COR-L47 (cell line): ENCODE measurements at regions not wholly inside any gene's neighbourhood (a gene's known extent, or its start where the extent isn't known, plus 50 kb on each side); places are given as distances from the start of the nearest gene placed in this dataset.
"Not testable (repeated sequence)": the region's sequence is repeated elsewhere in the genome, so short reads cannot be mapped to it uniquely, and the experiment has no call there.

Experiments
- DNase-seq: peaks from one replicate; lab custom pipeline; 2025; lab: John Stamatoyannopoulos, UW

- not testable (repeated sequence) for DNase-seq
Measured at GRCh38 chr1:113305029-113305428, 85.3 kb upstream of the MAGI3 start.

- DNase-seq: no peak
Measured at GRCh38 chr1:113307771-113308445, 82.4 kb upstream of the MAGI3 start.

DNA sequence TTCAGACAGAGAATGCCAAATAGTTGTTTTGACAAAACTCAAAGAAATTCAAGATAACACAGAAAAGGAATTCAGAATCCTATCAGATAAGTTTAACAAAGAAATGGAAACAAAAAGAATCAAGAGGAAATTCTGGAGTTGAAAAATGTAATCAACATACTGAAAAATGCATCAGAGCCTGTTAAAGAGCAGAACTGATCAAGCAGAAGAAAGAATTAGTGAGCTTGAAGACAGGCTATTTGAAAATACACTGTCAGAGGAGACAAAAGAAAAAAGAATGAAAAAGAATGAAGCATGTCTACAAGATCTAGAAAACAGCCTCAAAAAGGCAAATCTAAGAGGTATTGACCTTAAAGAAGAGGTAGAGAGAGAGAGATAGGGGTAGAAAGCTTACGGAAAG, 77.7 kb upstream of the MAGI3 start:
- DNase-seq: not testable (repeated sequence)

DNA sequence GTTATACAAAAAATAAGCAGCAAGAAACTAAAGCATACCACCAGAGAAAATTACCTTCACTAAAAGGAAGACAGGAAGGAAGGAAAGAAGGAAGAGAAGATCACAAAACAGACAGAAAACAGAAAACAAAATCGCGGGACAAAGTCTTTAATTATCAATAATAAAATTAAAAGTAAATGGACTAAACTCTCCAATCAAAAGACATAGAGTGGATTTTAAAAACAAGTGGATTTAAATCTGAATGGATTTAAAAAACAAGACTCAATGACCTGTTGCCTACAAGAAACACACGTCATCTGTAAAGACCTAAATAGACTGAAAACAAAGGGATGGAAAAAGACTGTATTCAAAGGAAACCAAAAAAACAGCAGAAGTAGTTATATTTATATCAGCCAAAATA, 75.7 kb upstream of the MAGI3 start:
- DNase-seq: no peak

GRCh38 chr1:113320272-113320671, 70.0 kb upstream of the MAGI3 start:
- peak; percentile 33 for DNase-seq

DNA sequence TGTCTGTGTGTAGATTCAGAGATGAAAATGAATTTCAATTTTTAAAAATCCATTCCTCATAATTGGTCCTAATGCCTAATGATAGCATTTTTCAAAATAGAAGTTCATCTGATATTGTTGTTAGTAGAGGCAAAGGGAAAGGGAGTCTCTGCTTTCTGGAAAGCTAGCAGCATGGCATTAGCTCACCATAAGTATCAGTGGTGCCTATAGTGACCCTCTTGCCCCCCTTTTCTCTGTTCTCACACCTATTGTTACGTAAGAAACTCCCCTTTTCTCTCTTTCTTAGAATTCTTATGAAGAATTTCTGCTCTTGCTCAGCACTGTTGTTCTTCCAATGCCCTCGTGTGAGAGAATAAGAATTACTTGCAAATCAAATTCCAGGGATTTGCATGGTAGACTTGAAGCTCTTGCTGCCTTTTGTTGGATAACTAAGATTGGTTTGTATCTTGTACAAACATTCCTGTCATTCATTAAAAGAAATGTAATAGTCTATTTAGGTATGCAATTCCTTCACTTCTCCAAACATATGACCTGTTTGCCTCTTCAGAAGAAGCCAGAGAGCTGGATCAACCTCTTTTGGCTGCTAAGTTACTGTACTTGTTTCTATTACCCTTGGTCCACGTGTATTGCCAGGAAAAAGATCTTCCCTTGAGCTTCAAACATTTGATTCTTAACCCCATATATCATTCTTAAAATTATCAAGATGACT, 69.2 kb upstream of the MAGI3 start:
- no peak for DNase-seq

DNA sequence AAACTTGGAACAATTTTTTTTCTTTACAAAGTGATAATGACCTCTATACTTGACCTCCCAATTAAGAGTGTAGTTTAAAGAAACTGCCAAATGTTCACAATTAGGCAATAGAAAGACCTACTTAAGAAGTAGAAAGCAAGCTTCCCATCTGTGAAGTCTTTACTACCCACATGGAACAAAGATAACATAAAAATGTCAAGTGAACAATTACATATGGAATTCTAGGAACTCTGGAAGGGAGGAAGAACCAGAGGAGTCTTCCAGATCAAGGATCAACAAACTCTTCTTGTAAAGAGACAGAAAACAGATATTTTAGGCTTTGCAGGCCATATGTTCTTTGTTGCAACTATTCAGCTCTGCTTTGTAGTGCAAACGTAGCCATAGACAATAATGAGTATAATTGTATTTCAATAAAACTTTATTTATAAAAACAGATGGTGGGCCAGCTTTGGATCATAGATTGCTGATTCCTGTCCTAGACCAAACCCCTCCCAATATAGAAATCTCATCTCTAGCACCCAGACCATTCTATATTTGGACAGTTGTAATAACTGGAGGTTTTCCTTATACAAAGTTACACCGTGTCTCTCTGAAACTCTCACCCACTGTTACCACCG, 68.4 kb upstream of the MAGI3 start:
- DNase-seq: no peak

DNA sequence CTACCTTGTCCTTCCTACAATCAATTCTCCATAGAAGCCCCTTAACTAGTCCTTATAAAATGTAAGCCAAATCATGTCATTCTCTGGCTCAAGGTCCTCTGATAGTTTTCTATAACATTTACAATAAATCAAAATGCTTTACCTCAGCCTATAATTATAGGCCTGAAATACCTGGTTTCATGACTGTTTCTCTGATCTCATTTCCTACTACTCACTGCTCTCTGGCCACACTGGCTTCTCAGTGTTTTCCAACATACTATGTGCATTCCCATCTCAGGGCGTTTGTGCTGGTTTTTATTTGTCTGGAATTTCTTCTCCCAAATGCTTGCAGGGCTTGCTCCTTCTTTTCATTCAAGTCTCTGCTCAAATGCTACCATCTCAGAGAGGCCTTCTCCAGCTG, 67.9 kb upstream of the MAGI3 start:
- DNase-seq: no peak

DNA sequence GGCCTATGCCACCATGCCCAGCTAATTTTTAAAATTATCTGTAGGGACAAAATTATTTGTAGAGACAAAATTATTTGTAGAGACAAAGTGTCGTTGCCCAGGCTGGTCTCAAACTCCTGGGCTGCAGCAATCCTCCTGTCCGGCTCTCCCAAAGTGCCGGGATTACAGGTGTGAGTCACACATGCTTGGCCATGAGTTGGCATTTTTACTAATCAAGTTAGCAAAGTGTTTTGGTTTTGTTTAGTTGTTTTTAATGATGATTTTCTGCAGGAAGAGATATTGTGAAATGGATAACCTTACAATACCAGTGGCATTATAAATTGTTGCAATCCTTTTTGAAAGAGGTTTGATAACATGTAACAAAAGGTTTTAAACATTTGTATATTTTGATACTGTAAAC, 65.3 kb upstream of the MAGI3 start:
- no peak for DNase-seq

- DNase-seq: no peak
Measured at GRCh38 chr1:113326976-113327375, 63.3 kb upstream of the MAGI3 start.

GRCh38 chr1:113333056-113333455, 57.3 kb upstream of the MAGI3 start:
- peak; percentile 58 for DNase-seq

GRCh38 chr1:113340038-113340437, 50.3 kb upstream of the MAGI3 start:
- DNase-seq: no peak
